ENCODE measurements at regions not wholly inside any gene's neighbourhood (a gene's known extent, or its start where the extent isn't known, plus 50 kb on each side); places are given as distances from the start of the nearest gene placed in this dataset.

DNA sequence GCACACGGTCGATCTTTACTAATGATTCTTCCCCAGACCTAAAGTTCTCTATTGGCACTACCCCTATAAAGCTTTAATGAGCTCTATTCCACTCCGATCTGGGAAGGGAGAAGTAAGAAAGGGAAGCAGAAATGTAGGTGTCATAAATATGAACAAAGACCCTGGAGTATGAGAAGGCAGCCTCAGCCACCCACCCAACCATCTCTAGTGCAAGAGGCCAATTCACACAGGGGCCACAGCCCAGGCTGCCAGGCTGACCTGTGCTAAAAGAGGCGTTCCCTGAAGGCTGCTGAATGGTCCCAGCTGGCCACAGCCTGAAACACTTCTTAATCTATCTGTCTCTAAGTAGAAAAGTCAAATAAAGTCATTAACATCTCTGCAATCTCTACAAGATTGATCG, 60.1 kb upstream of the ACTR3 start:
- Mint-ChIP-seq H3K4me3 (ENCODE audit: unreplicated experiment) (no peak overlapping the region), H3K36me3 (ENCODE audit: low read depth) (no peaks in the 10 kb centered on the region), H3K27ac (ENCODE audit: unreplicated experiment) (no peak overlapping the region), H3K9me3 (ENCODE audit: low read depth) (no peaks in the 10 kb centered on the region), H3K4me1 (ENCODE audit: low read depth) (no peaks in the 10 kb centered on the region), H3K27me3 (ENCODE audit: low read depth) (no peaks in the 10 kb centered on the region)
- no peak for DNase-seq (ENCODE audit: low spot score)
- TF ChIP-seq, protein P1, sequence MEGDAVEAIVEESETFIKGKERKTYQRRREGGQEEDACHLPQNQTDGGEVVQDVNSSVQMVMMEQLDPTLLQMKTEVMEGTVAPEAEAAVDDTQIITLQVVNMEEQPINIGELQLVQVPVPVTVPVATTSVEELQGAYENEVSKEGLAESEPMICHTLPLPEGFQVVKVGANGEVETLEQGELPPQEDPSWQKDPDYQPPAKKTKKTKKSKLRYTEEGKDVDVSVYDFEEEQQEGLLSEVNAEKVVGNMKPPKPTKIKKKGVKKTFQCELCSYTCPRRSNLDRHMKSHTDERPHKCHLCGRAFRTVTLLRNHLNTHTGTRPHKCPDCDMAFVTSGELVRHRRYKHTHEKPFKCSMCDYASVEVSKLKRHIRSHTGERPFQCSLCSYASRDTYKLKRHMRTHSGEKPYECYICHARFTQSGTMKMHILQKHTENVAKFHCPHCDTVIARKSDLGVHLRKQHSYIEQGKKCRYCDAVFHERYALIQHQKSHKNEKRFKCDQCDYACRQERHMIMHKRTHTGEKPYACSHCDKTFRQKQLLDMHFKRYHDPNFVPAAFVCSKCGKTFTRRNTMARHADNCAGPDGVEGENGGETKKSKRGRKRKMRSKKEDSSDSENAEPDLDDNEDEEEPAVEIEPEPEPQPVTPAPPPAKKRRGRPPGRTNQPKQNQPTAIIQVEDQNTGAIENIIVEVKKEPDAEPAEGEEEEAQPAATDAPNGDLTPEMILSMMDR (IDR thresholded peaks at IDR 0.05) = no peak

DNA sequence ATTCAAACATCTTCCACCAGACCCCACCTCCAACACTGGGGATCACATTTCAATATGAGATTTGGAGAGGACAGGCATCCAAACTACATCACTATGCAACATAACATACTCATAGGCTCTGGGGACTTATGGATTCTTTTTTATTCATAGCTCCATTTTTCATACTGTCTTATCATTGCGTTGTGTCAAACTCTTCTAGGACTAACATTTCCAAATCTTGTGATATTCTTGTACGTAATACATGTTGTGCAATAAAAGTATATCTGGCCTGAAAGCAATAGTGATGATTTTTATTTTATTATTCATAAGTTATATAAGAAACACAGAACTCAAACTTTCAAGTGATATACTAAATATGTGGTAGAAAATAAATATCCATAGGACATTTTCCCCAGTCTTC, 60.6 kb upstream of the ACTR3 start:
- H3K4me3 Mint-ChIP-seq (ENCODE audit: unreplicated experiment) = no peak overlapping the region
- no peaks in the 10 kb centered on the region for H3K27me3 Mint-ChIP-seq (ENCODE audit: low read depth)
- no peaks in the 10 kb centered on the region for H3K36me3 Mint-ChIP-seq (ENCODE audit: low read depth)
- H3K9me3 Mint-ChIP-seq (ENCODE audit: low read depth) = no peaks in the 10 kb centered on the region
- no peaks in the 10 kb centered on the region for H3K4me1 Mint-ChIP-seq (ENCODE audit: low read depth)
- no peak for DNase-seq (ENCODE audit: low spot score)
- H3K27ac Mint-ChIP-seq (ENCODE audit: unreplicated experiment) = no peak overlapping the region
- TF ChIP-seq, protein P1 (IDR thresholded peaks at IDR 0.05) = no peak

DNA sequence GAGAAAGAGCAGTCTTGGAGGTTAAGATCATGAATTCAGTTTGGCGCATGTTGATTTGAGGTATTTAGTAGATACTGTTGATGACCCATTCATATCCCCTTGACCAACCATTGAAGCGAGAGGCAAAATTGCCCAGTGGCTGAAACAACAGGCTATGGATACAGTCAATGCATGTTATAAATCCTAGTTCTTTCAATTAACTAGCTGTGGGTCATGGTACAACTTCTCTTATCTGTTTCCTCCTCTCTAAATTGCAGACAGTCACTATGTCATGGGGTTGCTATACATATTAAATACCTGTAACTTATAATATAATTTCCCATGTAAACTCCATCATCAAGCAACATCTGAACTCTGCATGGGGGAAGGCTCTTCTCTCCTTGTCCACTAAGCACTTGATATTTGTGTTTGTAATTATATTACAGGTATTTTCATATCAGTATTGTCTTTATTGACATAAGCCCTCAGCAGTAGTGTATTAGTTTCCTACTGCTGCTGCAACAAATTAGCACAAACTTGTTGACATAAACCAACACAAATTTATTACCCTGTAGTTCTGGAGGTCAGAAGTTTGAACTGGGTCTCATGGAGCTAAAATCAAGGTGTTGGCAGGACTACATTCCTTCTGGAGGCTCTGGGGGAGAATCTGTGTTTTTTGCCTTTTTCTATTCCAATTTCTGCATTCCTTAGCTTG, 61.7 kb upstream of the ACTR3 start:
- TF ChIP-seq, protein P1 (IDR thresholded peaks at IDR 0.05) = no peak

DNA sequence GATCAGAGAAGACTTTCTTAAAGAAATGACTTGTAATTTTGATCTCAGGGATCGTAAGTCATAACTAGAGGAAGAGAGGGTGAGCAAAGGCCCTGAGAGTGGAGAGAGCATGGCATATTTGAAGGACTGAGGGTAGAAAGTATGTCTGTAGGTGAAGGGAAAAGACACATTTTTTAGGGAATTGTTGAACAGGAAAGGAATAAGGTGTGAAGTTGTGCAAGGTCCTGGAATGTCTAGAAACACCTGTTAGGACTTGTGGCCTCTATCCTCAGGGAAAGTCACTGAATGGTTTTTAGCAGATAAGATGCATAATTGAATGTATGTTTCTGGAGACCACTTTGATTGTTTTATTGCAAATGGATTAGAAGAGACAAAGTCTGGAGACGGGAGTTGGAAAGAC, 62.5 kb upstream of the ACTR3 start:
- no peaks in the 10 kb centered on the region for H3K4me1 Mint-ChIP-seq (ENCODE audit: low read depth)
- no peak for DNase-seq (ENCODE audit: low spot score)

More for the DNA sequence above, 61.7 kb upstream of the ACTR3 start:
- DNase-seq (ENCODE audit: low spot score) = no peak
- Mint-ChIP-seq H3K36me3 (ENCODE audit: low read depth) (no peaks in the 10 kb centered on the region), H3K4me3 (ENCODE audit: unreplicated experiment) (no peak overlapping the region), H3K9me3 (ENCODE audit: low read depth) (no peaks in the 10 kb centered on the region), H3K27me3 (ENCODE audit: low read depth) (no peaks in the 10 kb centered on the region), H3K4me1 (ENCODE audit: low read depth) (no peaks in the 10 kb centered on the region), H3K27ac (ENCODE audit: unreplicated experiment) (no peak overlapping the region)

DNA sequence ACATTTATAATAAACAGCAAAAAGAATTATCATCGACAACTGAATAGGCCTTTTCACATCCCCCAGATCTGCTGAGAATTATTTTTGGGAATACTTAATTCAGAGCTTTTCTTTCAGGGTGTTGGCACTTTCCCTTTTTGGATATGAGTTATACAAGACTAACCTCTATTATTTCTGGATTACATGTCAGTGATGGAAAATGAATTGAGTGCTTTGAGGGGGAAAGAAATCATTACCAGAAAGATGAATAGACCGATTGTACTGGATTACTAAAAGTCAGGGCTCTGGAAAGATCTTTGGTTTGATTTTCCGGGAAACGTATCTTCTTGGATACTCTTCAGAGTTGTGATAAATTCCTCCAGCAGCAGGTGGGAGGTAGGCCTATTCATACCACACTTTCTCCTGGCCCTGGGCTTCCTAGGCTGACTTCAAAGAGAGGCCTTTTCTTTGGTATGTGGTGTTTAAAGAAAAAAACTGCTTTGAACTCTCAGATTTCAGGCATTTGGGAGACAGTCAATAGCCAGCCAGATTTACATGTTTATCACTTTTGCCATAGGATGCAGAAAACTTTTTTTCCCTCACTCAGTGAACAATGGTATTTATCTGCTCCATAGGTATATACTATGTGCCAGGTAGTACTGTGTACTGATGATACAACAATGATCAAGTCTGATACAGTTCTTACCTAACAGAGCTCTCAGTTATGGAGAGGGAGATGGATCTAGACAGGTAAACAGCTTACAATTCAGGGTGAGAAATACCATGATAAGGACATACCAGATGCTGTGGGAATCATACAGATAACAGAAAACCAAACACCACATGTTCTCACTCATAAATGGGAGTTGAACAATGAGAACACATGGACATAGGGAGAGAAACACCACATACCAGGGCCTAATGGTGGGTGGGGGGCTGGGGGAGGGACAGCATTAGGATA, 63.3 kb upstream of the ACTR3 start:
- DNase-seq (ENCODE audit: low spot score) = no peak
- no peak overlapping the region for H3K27ac Mint-ChIP-seq (ENCODE audit: unreplicated experiment)

More for the DNA sequence above, 62.5 kb upstream of the ACTR3 start:
- Mint-ChIP-seq H3K4me3 (ENCODE audit: unreplicated experiment) (no peak overlapping the region), H3K9me3 (ENCODE audit: low read depth) (no peaks in the 10 kb centered on the region), H3K27ac (ENCODE audit: unreplicated experiment) (no peak overlapping the region), H3K27me3 (ENCODE audit: low read depth) (no peaks in the 10 kb centered on the region), H3K36me3 (ENCODE audit: low read depth) (no peaks in the 10 kb centered on the region)
- TF ChIP-seq, protein P1 (IDR thresholded peaks at IDR 0.05) = no peak

More for the DNA sequence above, 63.3 kb upstream of the ACTR3 start:
- Mint-ChIP-seq H3K27me3 (ENCODE audit: low read depth) (no peaks in the 10 kb centered on the region), H3K4me3 (ENCODE audit: unreplicated experiment) (no peak overlapping the region), H3K36me3 (ENCODE audit: low read depth) (no peaks in the 10 kb centered on the region), H3K9me3 (ENCODE audit: low read depth) (no peaks in the 10 kb centered on the region), H3K4me1 (ENCODE audit: low read depth) (no peaks in the 10 kb centered on the region)
- TF ChIP-seq, protein P1 (IDR thresholded peaks at IDR 0.05) = no peak

Measured in chondrocyte (in vitro differentiated cells).